IPS DF 6.9 (cell line): ENCODE measurements at regions not wholly inside any gene's neighbourhood (a gene's known extent, or its start where the extent isn't known, plus 50 kb on each side); places are given as distances from the start of the nearest gene placed in this dataset.

Experiments used
- DNase-seq: peaks from one replicate; pipeline ENCODE4 v3.0.0-alpha.2; 2013; ENCODE audit warnings: low read depth, low spot score
- H3K27ac ChIP-seq: one replicate; pipeline ENCODE4 v1.5.1; 2013; ENCODE audit warnings: low read length, control low read depth
- H3K27me3 ChIP-seq: 2 replicates; pipeline ENCODE4 v1.6.1; 2013; ENCODE audit warnings: mild to moderate bottlenecking, low read length; ENCODE audit not compliant: control insufficient read depth, insufficient read depth
- H3K36me3 ChIP-seq: 2 replicates; pipeline ENCODE4 v1.6.1; 2013; ENCODE audit warnings: low read length; ENCODE audit not compliant: control insufficient read depth, insufficient read depth
- H3K4me1 ChIP-seq: 2 replicates; pipeline ENCODE4 v1.6.1; 2013; ENCODE audit warnings: low read length; ENCODE audit not compliant: control insufficient read depth, insufficient read depth
- H3K4me3 ChIP-seq: 2 replicates; pipeline ENCODE4 v1.5.1; 2013; ENCODE audit warnings: mild to moderate bottlenecking, low read length
- H3K9me3 ChIP-seq: 2 replicates; pipeline ENCODE4 v1.6.1; 2013; ENCODE audit warnings: low read length, inconsistent platforms; ENCODE audit not compliant: control insufficient read depth, insufficient read depth
- WGBS: extraction: QIAGEN DNeasy Blood & Tissue Kit; methylation state at CpG from one replicate; pipeline ENCODE4 v1.1.7; 2013; ENCODE audit warnings: mixed read lengths, missing lambda C conversion rate; ENCODE audit not compliant: insufficient read length, insufficient coverage; 5-methylcytosine and 5-hydroxymethylcytosine counted together

DNA sequence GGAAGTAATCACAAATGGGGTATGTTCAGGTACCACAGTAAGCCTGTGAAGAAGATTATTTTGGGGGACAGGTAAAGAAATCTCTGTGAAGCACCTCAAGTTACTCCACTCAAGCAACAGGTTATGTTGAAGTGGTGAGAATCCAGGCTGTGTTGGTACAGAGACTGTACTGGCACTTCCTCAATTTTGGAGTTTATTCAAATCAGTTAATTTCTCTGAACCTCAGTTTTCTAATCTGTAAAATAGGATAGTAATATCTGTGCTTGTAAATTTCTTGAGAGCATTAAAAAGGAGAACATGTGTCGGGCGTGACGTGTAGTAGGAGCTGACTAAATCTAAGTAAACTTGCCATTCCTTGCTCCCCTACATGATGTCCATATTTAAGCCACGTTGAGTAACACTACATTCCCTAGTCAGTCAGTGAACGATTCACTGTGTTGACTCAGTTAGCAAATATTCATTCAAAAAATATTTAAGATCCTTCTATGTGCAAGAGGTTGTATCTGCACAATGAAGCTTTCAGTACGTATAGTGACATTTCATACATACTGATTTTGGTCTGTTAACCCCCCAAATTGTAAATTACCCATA is 504.2 kb downstream of the ZEB2 start:
- no peaks in the 10 kb centered on the region for H3K27me3 ChIP-seq
- no peaks in the 10 kb centered on the region for H3K9me3 ChIP-seq
- no peaks in the 10 kb centered on the region for H3K36me3 ChIP-seq
- no peak for DNase-seq
- no peak overlapping the region for H3K4me3 ChIP-seq
- no CpG with 5 or more reads among the region's 6 CpGs for WGBS
- H3K4me1 ChIP-seq: no peaks in the 10 kb centered on the region
- H3K27ac ChIP-seq: no peak overlapping the region

DNA sequence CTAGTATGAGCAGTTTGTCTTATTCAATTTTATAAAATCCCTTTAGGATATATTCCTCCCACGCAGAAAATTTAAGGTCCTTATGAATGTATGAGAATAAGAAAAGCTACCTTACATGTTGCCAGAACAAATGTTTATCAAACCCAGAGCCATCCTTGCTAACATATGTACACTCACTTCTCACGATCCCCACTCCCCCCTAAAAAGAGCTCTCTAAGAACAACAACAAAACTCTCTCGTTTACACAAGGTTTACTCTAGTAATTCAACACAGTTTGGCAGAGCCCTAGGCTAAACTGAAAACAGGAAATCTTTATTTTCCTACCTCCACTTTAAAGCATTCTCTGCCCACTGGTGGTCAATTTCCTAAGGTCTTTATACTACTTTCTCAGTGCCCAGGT is 504.9 kb downstream of the ZEB2 start:
- H3K4me3 ChIP-seq: no peak overlapping the region
- H3K27ac ChIP-seq: no peak overlapping the region
- no peaks in the 10 kb centered on the region for H3K4me1 ChIP-seq
- no peaks in the 10 kb centered on the region for H3K27me3 ChIP-seq
- no peak for DNase-seq
- H3K9me3 ChIP-seq: no peaks in the 10 kb centered on the region
- H3K36me3 ChIP-seq: no peaks in the 10 kb centered on the region
- WGBS: 100% methylated on average over 1 of the region's 3 CpGs

DNA sequence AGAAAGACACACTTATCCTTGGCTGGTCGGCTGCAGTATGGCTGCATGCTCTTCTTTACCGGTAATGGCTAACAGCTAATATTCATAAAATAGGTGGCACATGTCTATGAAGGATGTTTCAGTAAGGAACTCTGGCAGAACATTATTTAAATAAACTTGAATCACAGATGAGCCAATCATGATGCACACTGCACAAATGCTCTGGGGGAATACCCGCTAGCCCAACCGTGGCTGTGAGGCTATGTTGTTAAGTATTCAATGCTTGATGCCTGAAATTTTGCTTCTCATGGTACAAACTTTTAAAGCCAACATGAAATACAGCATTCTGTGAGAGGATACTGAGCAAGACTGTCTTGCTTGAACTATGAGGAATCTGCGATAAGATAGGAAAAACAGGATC is 505.8 kb downstream of the ZEB2 start:
- WGBS: no CpG with 5 or more reads among the region's 5 CpGs
- DNase-seq: no peak
- no peak overlapping the region for H3K27ac ChIP-seq
- H3K4me1 ChIP-seq: no peaks in the 10 kb centered on the region
- H3K36me3 ChIP-seq: no peaks in the 10 kb centered on the region
- H3K4me3 ChIP-seq: no peak overlapping the region
- no peaks in the 10 kb centered on the region for H3K9me3 ChIP-seq
- H3K27me3 ChIP-seq: no peaks in the 10 kb centered on the region

DNA sequence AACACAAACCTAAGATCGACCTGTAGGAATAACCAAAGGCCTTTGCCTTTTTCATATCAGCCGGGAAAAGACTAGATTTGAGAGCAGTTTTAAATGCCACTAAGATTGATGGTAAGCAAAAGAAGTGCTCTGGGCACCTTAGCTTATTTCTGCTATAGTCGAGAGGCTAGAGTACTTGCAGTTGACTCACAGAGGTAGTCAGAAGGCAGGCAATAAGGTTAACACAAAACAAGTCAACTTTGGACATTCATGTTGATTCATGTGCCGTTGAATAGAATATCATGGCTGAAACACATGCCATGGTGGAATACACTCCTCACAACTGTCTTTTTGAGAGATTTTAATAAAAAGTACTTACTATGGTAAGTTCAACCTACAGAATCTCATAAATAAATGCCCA is 507.6 kb downstream of the ZEB2 start:
- Histone ChIP-seq H3K4me3 (no peak overlapping the region), H3K4me1 (0 out of 2 replicates have a peak, but pooled peaks cover 2% of the 10 kb centered on the region), H3K9me3 (no peaks in the 10 kb centered on the region), H3K27me3 (no peaks in the 10 kb centered on the region), H3K27ac (no peak overlapping the region), H3K36me3 (no peaks in the 10 kb centered on the region)
- no CpG with 5 or more reads among the region's 4 CpGs for WGBS
- DNase-seq: no peak

DNA sequence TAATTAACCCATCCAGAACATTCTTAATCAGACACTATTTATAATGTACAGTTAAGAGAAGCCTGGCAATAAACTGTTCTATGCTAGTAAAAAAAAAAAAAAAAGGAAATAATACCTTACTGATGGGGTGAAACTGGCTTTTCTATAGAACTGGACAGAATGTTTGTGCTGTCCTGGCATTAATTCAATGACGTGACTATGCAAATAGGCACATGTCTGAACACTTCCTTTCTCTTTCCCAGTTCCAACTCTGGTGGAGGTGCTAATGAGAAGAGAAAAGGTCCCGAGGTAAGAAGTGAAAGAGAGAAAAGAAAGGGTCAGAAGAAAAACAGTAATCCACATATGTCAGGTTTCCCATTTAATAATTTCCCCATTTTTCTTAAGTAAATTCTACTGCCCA is 508.4 kb downstream of the ZEB2 start:
- DNase-seq: no peak
- 0 out of 2 replicates have a peak, but pooled peaks cover 2% of the 10 kb centered on the region for H3K4me1 ChIP-seq
- H3K36me3 ChIP-seq: no peaks in the 10 kb centered on the region
- no peak overlapping the region for H3K27ac ChIP-seq
- no peaks in the 10 kb centered on the region for H3K27me3 ChIP-seq
- no peaks in the 10 kb centered on the region for H3K9me3 ChIP-seq
- H3K4me3 ChIP-seq: no peak overlapping the region
- WGBS: no CpG with 5 or more reads among the region's 2 CpGs

DNA sequence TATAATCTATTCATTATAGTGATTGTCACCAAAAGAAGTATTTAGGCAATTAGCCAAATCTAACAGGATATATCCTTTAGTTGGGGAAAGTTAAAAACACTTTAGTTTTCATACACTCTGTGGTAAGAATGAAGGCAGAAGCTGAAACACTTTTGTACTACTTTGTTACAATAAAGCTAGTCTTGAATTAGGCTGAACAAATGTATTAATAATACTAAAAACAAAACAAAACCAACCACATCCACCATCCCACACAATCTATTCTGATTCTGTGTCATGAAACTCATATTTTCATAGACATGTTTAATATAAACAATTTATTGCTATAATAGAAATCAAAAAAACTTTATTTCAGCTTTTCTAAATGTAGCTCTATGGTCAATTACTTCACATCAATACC is 508.8 kb downstream of the ZEB2 start:
- no peaks in the 10 kb centered on the region for H3K36me3 ChIP-seq
- H3K27ac ChIP-seq: no peak overlapping the region
- no peaks in the 10 kb centered on the region for H3K27me3 ChIP-seq
- H3K9me3 ChIP-seq: no peaks in the 10 kb centered on the region
- no peak overlapping the region for H3K4me3 ChIP-seq
- 0 out of 2 replicates have a peak, but pooled peaks cover 2% of the 10 kb centered on the region for H3K4me1 ChIP-seq
- no peak for DNase-seq

DNA sequence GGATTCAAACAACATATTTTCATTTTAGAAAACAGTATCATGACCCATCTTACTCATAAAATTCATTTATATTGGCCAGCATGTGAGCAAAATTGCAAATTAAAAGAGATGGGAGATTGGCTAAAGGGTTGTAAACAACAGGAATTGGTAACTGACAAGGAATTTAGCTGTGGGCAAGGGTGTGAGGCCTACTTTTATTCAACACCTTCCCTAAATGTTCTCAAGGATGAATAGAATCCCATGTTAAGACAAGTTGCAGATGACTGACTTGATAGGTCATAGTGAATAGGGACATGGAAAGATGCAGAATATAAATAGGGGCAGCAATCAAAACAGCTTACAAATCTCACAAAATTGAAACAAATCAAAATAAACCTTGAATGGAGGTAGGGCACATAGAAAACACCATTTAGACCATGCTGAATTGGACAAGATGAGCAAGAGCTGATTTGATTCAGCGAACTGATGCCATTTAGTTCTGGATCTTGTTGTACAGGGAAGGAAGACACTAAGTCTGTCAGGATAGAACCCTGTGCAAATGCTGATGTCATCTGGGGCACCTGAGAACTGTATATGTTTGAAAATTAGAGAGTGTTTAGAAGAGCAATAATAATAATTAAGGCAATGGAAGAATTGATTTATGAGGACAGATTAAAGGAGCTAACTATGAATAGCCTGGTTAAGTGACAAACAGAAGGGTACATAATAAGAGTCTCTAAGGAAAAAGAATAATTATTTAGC is 509.7 kb downstream of the ZEB2 start:
- Histone ChIP-seq H3K27ac (no peak overlapping the region), H3K4me3 (no peak overlapping the region), H3K36me3 (no peaks in the 10 kb centered on the region), H3K9me3 (no peaks in the 10 kb centered on the region), H3K27me3 (no peaks in the 10 kb centered on the region), H3K4me1 (0 out of 2 replicates have a peak, but pooled peaks cover 2% of the 10 kb centered on the region)
- no peak for DNase-seq
- no CpG with 5 or more reads among the region's 1 CpG for WGBS

DNA sequence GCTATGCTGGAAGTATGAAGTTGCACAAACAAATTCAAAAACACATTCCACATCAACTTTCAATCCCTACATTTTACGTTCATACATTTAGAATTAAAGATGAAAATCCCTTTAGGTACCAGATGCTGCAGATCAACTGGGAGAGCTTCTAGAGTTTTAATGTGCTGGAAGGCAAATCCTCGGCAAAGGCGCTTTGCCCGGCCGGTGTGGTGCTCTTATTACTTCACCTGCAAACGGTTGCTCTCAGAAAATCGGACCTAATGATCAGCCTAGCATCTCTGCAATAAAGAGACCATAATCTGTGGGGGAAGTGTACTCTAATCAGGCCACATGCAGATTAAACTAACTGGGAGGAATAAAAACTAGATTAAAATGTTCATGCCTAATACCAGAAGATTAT is 513.8 kb downstream of the ZEB2 start:
- H3K4me3 ChIP-seq: no peak overlapping the region
- no peaks in the 10 kb centered on the region for H3K9me3 ChIP-seq
- H3K4me1 ChIP-seq: peaks cover 2% of the 10 kb centered on the region; the same call in 1 of the 2 replicates
- WGBS: 100% methylated on average over 1 of the region's 7 CpGs
- no peaks in the 10 kb centered on the region for H3K36me3 ChIP-seq
- no peak overlapping the region for H3K27ac ChIP-seq
- H3K27me3 ChIP-seq: no peaks in the 10 kb centered on the region
- no peak for DNase-seq

DNA sequence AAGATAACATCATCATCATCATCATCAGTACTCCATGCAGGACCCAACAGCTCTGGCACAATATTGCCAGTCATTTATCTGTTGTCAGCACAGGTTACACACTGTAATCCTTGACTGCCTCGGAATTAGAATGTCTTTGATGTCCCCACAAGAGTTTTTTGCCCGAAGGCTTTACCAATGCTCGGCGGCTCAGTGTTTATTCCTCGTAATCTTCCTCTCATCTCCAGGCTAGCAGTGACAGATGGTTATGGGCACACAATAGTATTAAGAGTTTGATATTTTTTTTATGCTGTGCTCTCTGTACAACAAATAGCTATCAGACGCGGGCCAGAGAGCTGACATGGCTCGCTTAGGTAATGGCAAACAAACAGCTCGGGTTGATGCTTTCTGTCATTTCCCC is 515.2 kb downstream of the ZEB2 start:
- H3K4me3 ChIP-seq: no peak overlapping the region
- no peak overlapping the region for H3K27ac ChIP-seq
- H3K9me3 ChIP-seq: no peaks in the 10 kb centered on the region
- H3K4me1 ChIP-seq: peaks cover 2% of the 10 kb centered on the region; the same call in 1 of the 2 replicates
- H3K27me3 ChIP-seq: no peaks in the 10 kb centered on the region
- DNase-seq: no peak
- H3K36me3 ChIP-seq: no peaks in the 10 kb centered on the region
- no CpG with 5 or more reads among the region's 9 CpGs for WGBS

DNA sequence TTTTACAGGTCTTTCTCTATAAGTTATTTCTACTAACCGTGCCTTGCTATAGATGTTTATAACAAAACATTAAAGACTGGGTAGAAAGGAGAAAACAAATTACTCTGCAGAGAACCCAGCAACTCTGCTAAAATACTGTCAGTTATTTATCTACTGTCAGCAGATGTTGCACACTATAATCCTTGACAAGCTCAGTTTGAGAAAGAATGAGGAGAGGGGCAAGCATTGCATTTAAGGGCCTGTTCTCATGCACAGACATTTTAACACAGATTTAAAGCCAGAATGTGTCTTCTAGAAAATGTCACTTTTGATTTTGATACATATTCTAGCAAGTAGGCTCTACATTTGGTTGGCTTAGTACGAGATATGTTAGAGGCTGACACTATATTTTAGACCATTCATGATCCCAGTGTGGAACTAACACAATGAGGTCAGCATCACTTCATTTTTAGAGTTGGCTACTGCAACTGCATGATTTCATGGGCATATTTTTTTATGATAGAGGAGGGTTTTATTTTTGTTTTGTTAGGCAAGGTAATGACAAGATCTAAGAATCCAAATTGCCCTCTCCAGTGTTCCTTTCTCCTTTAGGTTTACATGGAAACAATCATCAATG is 516.4 kb downstream of the ZEB2 start:
- Histone ChIP-seq H3K4me3 (no peak overlapping the region), H3K9me3 (no peaks in the 10 kb centered on the region)

More for the DNA sequence above, 516.4 kb downstream of the ZEB2 start:
- no peak for DNase-seq
- Histone ChIP-seq H3K4me1 (no peaks in the 10 kb centered on the region; the same call in 1 of the 2 replicates), H3K36me3 (no peaks in the 10 kb centered on the region), H3K27ac (no peak overlapping the region), H3K27me3 (no peaks in the 10 kb centered on the region)
- no CpG with 5 or more reads among the region's 2 CpGs for WGBS
